Fibroblast of skin of left quadriceps (primary cell): ENCODE measurements at regions not wholly inside any gene's neighbourhood (a gene's known extent, or its start where the extent isn't known, plus 50 kb on each side); places are given as distances from the start of the nearest gene placed in this dataset.
"Not testable (repeated sequence)": the region's sequence is repeated elsewhere in the genome, so short reads cannot be mapped to it uniquely, and the experiment has no call there.

ENCODE experiments used
- DNase-seq, 2 experiments: peaks; one replicate each; pipeline ENCODE4 v3.0.0-alpha.2; 2013; ENCODE audit warnings: low read depth in 2 of 2

GRCh38 chr4:93888308-93888707, 59.8 kb downstream of the ATOH1 start:
- no peak for DNase-seq

- no peak for DNase-seq
Observed at GRCh38 chr4:93888768-93889167, 60.2 kb downstream of the ATOH1 start.

- no peak for DNase-seq
Observed at GRCh38 chr4:93891244-93891643, 62.7 kb downstream of the ATOH1 start.

- DNase-seq = no peak
Observed at GRCh38 chr4:93894995-93895394, 66.4 kb downstream of the ATOH1 start.

- no peak for DNase-seq
Observed at GRCh38 chr4:93896516-93896915, 68.0 kb downstream of the ATOH1 start.

- no peak for DNase-seq
Observed at GRCh38 chr4:93897559-93897958, 69.0 kb downstream of the ATOH1 start.

- no peak for DNase-seq
Observed at GRCh38 chr4:93908778-93909177, 80.2 kb downstream of the ATOH1 start.

- no peak for DNase-seq
Observed at GRCh38 chr4:93911671-93912070, 83.1 kb downstream of the ATOH1 start.

GRCh38 chr4:93912146-93912545, 83.6 kb downstream of the ATOH1 start:
- no peak for DNase-seq

GRCh38 chr4:93918856-93919255, 90.3 kb downstream of the ATOH1 start:
- DNase-seq = no peak

GRCh38 chr4:93923570-93923969, 95.0 kb downstream of the ATOH1 start:
- not testable (repeated sequence) for DNase-seq

- DNase-seq = no peak
Observed at GRCh38 chr4:93947286-93947685, 118.7 kb downstream of the ATOH1 start.

- not testable (repeated sequence) for DNase-seq
Observed at GRCh38 chr4:93950239-93950638, 121.7 kb downstream of the ATOH1 start.

- no peak for DNase-seq
Observed at GRCh38 chr4:93957186-93957585, 128.6 kb downstream of the ATOH1 start.

GRCh38 chr4:93960450-93960849, 131.9 kb downstream of the ATOH1 start:
- DNase-seq = no peak

- DNase-seq = no peak
Observed at GRCh38 chr4:93960916-93961315, 132.4 kb downstream of the ATOH1 start.

GRCh38 chr4:93981594-93981993, 153.0 kb downstream of the ATOH1 start:
- no peak for DNase-seq

GRCh38 chr4:93982255-93982654, 153.7 kb downstream of the ATOH1 start:
- no peak for DNase-seq

- no peak for DNase-seq
Observed at GRCh38 chr4:93983140-93983539, 154.6 kb downstream of the ATOH1 start.

- DNase-seq = no peak
Observed at GRCh38 chr4:93994175-93994994, 165.8 kb downstream of the ATOH1 start.

GRCh38 chr4:93996895-93997294, 168.3 kb downstream of the ATOH1 start:
- no peak for DNase-seq

- DNase-seq = no peak
Observed at GRCh38 chr4:94000559-94000958, 172.0 kb downstream of the ATOH1 start.

- no peak for DNase-seq
Observed at GRCh38 chr4:94006932-94007331, 178.4 kb downstream of the ATOH1 start.

GRCh38 chr4:94011190-94011589, 182.6 kb downstream of the ATOH1 start:
- DNase-seq = no peak
